Globus pallidus (tissue), 1 donor: ENCODE measurements at regions not wholly inside any gene's neighbourhood (a gene's known extent, or its start where the extent isn't known, plus 50 kb on each side); places are given as distances from the start of the nearest gene placed in this dataset.
"Not testable (repeated sequence)": the region's sequence is repeated elsewhere in the genome, so short reads cannot be mapped to it uniquely, and the experiment has no call there.

Experiments
- DNase-seq: peaks from one replicate; pipeline ENCODE4 v3.0.0-alpha.2; 2015; ENCODE audit warnings: low spot score

GRCh38 chr4:66376921-66377320 is 706.6 kb upstream of the EPHA5 start:
- DNase-seq: no peak

- no peak for DNase-seq
Measured at GRCh38 chr4:66376396-66376795, 706.1 kb upstream of the EPHA5 start.

GRCh38 chr4:66373268-66373667 is 703.0 kb upstream of the EPHA5 start:
- no peak for DNase-seq

GRCh38 chr4:66372706-66373105 is 702.4 kb upstream of the EPHA5 start:
- no peak for DNase-seq

- no peak for DNase-seq
Measured at GRCh38 chr4:66367043-66367660, 696.9 kb upstream of the EPHA5 start.

- not testable (repeated sequence) for DNase-seq
Measured at GRCh38 chr4:66360395-66360794, 690.1 kb upstream of the EPHA5 start.

GRCh38 chr4:66357316-66357715 is 687.0 kb upstream of the EPHA5 start:
- DNase-seq: no peak

GRCh38 chr4:66355328-66355727 is 685.0 kb upstream of the EPHA5 start:
- no peak for DNase-seq

- no peak for DNase-seq
Measured at GRCh38 chr4:66351761-66352160, 681.5 kb upstream of the EPHA5 start.

GRCh38 chr4:66340286-66340893 is 670.1 kb upstream of the EPHA5 start:
- DNase-seq: no peak

- DNase-seq: no peak
Measured at GRCh38 chr4:66339007-66339406, 668.7 kb upstream of the EPHA5 start.

GRCh38 chr4:66331761-66332160 is 661.5 kb upstream of the EPHA5 start:
- no peak for DNase-seq

GRCh38 chr4:66330125-66330524 is 659.8 kb upstream of the EPHA5 start:
- DNase-seq: no peak

- no peak for DNase-seq
Measured at GRCh38 chr4:66328803-66329574, 658.7 kb upstream of the EPHA5 start.

- DNase-seq: no peak
Measured at GRCh38 chr4:66307641-66308438, 637.6 kb upstream of the EPHA5 start.

GRCh38 chr4:66300336-66300934 is 630.1 kb upstream of the EPHA5 start:
- DNase-seq: no peak

- DNase-seq: no peak
Measured at GRCh38 chr4:66298569-66298968, 628.3 kb upstream of the EPHA5 start.

- no peak for DNase-seq
Measured at GRCh38 chr4:66297703-66298102, 627.4 kb upstream of the EPHA5 start.

- no peak for DNase-seq
Measured at GRCh38 chr4:66294638-66295037, 624.3 kb upstream of the EPHA5 start.

GRCh38 chr4:66284991-66285451 is 614.7 kb upstream of the EPHA5 start:
- no peak for DNase-seq

GRCh38 chr4:66279084-66279483 is 608.8 kb upstream of the EPHA5 start:
- DNase-seq: no peak
